Superior temporal gyrus (tissue), 1 donor: ENCODE measurements at regions not wholly inside any gene's neighbourhood (a gene's known extent, or its start where the extent isn't known, plus 50 kb on each side); places are given as distances from the start of the nearest gene placed in this dataset.
"Not testable (repeated sequence)": the region's sequence is repeated elsewhere in the genome, so short reads cannot be mapped to it uniquely, and the experiment has no call there.

Experiments used
- DNase-seq: peaks from one replicate; pipeline ENCODE4 v3.0.0-alpha.2; 2016; ENCODE audit errors: extremely low spot score

- DNase-seq: not testable (repeated sequence)
Measured at GRCh38 chr9:7626571-7627029, 173.0 kb downstream of the DMAC1 start.

GRCh38 chr9:7622481-7622880, 177.1 kb downstream of the DMAC1 start:
- DNase-seq: no peak

- DNase-seq: no peak
Measured at GRCh38 chr9:7615344-7615743, 184.2 kb downstream of the DMAC1 start.

GRCh38 chr9:7613931-7614330, 185.6 kb downstream of the DMAC1 start:
- no peak for DNase-seq

GRCh38 chr9:7608261-7608660, 191.3 kb downstream of the DMAC1 start:
- no peak for DNase-seq

GRCh38 chr9:7607421-7607820, 192.2 kb downstream of the DMAC1 start:
- no peak for DNase-seq

- no peak for DNase-seq
Measured at GRCh38 chr9:7606591-7606990, 193.0 kb downstream of the DMAC1 start.

GRCh38 chr9:7601739-7602138, 197.8 kb downstream of the DMAC1 start:
- DNase-seq: no peak

GRCh38 chr9:7597716-7598115, 201.9 kb downstream of the DMAC1 start:
- no peak for DNase-seq

- DNase-seq: no peak
Measured at GRCh38 chr9:7592321-7593316, 207.0 kb downstream of the DMAC1 start.

GRCh38 chr9:7591501-7591900, 208.1 kb downstream of the DMAC1 start:
- DNase-seq: no peak

- DNase-seq: no peak
Measured at GRCh38 chr9:7580568-7580967, 219.0 kb downstream of the DMAC1 start.

GRCh38 chr9:7579351-7579750, 220.2 kb downstream of the DMAC1 start:
- no peak for DNase-seq

- DNase-seq: no peak
Measured at GRCh38 chr9:7578951-7579350, 220.6 kb downstream of the DMAC1 start.

GRCh38 chr9:7570107-7570720, 229.4 kb downstream of the DMAC1 start:
- DNase-seq: peak; percentile 82

GRCh38 chr9:7567687-7568086, 231.9 kb downstream of the DMAC1 start:
- no peak for DNase-seq

GRCh38 chr9:7561527-7562080, 238.0 kb downstream of the DMAC1 start:
- DNase-seq: no peak

GRCh38 chr9:7560669-7561305, 238.8 kb downstream of the DMAC1 start:
- DNase-seq: peak; percentile 32

GRCh38 chr9:7554699-7555098, 244.9 kb downstream of the DMAC1 start:
- DNase-seq: no peak

- not testable (repeated sequence) for DNase-seq
Measured at GRCh38 chr9:7552706-7553105, 246.9 kb downstream of the DMAC1 start.

- no peak for DNase-seq
Measured at GRCh38 chr9:7549249-7549648, 250.3 kb downstream of the DMAC1 start.

- no peak for DNase-seq
Measured at GRCh38 chr9:7546261-7546660, 253.3 kb downstream of the DMAC1 start.
